ENCODE measurements at regions not wholly inside any gene's neighbourhood (a gene's known extent, or its start where the extent isn't known, plus 50 kb on each side); places are given as distances from the start of the nearest gene placed in this dataset.
"Not testable (repeated sequence)": the region's sequence is repeated elsewhere in the genome, so short reads cannot be mapped to it uniquely, and the experiment has no call there.

GRCh38 chr5:155655569-155655968 is 642.0 kb downstream of the KIF4B start:
- Histone ChIP-seq H3K27me3 (no peaks in the 10 kb centered on the region), H3K36me3 (no peaks in the 10 kb centered on the region), H3K4me3 (no peak overlapping the region), H3K9me3 (no peaks in the 10 kb centered on the region), H3K27ac (no peak overlapping the region), H3K4me1 (no peaks in the 10 kb centered on the region)
- no peak for DNase-seq (ENCODE audit: low spot score in 2 of 2)
- intact Hi-C loops (cut with DNase I; ENCODE audit: low total_unique reads): no loop called here
- TF ChIP-seq POLR2AphosphoS5 (IDR thresholded peaks at IDR 0.05) (no peak), POLR2A (IDR thresholded peaks at IDR 0.05) (no peak)
- TF ChIP-seq, protein P1, sequence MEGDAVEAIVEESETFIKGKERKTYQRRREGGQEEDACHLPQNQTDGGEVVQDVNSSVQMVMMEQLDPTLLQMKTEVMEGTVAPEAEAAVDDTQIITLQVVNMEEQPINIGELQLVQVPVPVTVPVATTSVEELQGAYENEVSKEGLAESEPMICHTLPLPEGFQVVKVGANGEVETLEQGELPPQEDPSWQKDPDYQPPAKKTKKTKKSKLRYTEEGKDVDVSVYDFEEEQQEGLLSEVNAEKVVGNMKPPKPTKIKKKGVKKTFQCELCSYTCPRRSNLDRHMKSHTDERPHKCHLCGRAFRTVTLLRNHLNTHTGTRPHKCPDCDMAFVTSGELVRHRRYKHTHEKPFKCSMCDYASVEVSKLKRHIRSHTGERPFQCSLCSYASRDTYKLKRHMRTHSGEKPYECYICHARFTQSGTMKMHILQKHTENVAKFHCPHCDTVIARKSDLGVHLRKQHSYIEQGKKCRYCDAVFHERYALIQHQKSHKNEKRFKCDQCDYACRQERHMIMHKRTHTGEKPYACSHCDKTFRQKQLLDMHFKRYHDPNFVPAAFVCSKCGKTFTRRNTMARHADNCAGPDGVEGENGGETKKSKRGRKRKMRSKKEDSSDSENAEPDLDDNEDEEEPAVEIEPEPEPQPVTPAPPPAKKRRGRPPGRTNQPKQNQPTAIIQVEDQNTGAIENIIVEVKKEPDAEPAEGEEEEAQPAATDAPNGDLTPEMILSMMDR (IDR thresholded peaks at IDR 0.05): no peak

- DNase-seq (ENCODE audit: low spot score in 2 of 2): no peak
- no peak overlapping the region for H3K4me3 ChIP-seq
- no peaks in the 10 kb centered on the region for H3K27me3 ChIP-seq
- H3K36me3 ChIP-seq: no peaks in the 10 kb centered on the region
- intact Hi-C loops (cut with DNase I; ENCODE audit: low total_unique reads): no loop called here
- H3K9me3 ChIP-seq: no peaks in the 10 kb centered on the region
- no peak overlapping the region for H3K27ac ChIP-seq
- TF ChIP-seq POLR2AphosphoS5 (IDR thresholded peaks at IDR 0.05) (no peak), POLR2A (IDR thresholded peaks at IDR 0.05) (no peak)
- TF ChIP-seq, protein P1 (IDR thresholded peaks at IDR 0.05): no peak
- no peaks in the 10 kb centered on the region for H3K4me1 ChIP-seq
These were observed 648.3 kb downstream of the KIF4B start for GRCh38 chr5:155661859-155662258.

DNA sequence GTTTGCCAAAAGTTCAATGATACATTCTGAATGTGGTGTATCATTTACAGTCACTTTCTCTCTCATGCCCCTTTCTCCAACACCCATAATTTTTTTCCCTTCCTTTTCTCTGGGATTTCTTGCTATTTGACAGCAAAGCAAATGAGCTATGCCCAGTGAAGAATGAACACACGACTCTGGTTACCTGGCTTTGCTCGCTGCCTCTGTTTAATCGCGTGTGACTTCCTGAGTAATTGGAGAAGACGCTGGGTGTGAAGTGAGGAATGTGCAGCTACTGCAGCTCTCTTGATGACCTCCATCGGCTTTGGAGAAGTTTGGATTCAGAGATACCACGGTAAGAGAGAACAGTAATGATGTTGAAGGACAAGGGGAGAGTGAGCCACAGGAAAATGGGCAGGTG is 651.8 kb downstream of the KIF4B start:
- Histone ChIP-seq H3K4me3 (no peak overlapping the region), H3K27me3 (no peaks in the 10 kb centered on the region), H3K4me1 (no peaks in the 10 kb centered on the region), H3K36me3 (no peaks in the 10 kb centered on the region), H3K9me3 (no peaks in the 10 kb centered on the region), H3K27ac (no peak overlapping the region)
- TF ChIP-seq, protein P1 (IDR thresholded peaks at IDR 0.05): no peak
- TF ChIP-seq POLR2AphosphoS5 (IDR thresholded peaks at IDR 0.05) (no peak), POLR2A (IDR thresholded peaks at IDR 0.05) (no peak)
- intact Hi-C loops (cut with DNase I; ENCODE audit: low total_unique reads): no loop called here
- DNase-seq (ENCODE audit: low spot score in 2 of 2): no peak

- DNase-seq (ENCODE audit: low spot score in 2 of 2); H3K27ac ChIP-seq: not testable (repeated sequence)
These were observed 655.0 kb upstream of the SGCD start for GRCh38 chr5:155672001-155672400.

DNA sequence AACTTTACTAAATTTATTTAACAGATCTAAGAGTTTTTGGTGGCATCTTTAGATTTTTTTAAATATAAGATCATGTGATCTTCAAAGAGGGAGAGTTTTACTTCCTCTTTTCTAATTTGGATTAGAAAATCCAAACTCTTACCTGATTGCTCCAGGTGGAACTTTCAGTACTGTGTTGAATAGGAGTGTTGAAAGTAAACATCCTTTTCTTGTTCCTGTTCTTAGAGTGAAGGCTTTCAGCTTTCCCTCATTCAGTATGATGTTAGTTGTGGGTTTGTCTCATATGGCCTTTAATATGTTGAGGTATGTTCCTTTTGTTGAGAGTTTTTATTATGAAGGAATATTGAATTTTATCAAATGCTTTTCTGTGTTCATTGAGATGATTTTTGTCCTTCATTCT is 650.0 kb upstream of the SGCD start:
- H3K4me3 ChIP-seq: no peak overlapping the region
- intact Hi-C loops (cut with DNase I; ENCODE audit: low total_unique reads): no loop called here
- TF ChIP-seq POLR2AphosphoS5 (IDR thresholded peaks at IDR 0.05) (no peak), POLR2A (IDR thresholded peaks at IDR 0.05) (no peak)
- TF ChIP-seq, protein P1 (IDR thresholded peaks at IDR 0.05): no peak
- no peaks in the 10 kb centered on the region for H3K4me1 ChIP-seq
- no peak overlapping the region for H3K27ac ChIP-seq
- DNase-seq (ENCODE audit: low spot score in 2 of 2): no peak
- H3K27me3 ChIP-seq: no peaks in the 10 kb centered on the region
- H3K36me3 ChIP-seq: no peaks in the 10 kb centered on the region
- peaks cover 0 to 20% of the 10 kb centered on the region in 2 donors for H3K9me3 ChIP-seq

More at GRCh38 chr5:155672001-155672400, 655.0 kb upstream of the SGCD start:
- peaks cover 0 to 11% of the 10 kb centered on the region in 2 donors for H3K9me3 ChIP-seq
- H3K27me3 ChIP-seq; H3K4me1 ChIP-seq; H3K4me3 ChIP-seq; intact Hi-C loops (cut with DNase I; ENCODE audit: low total_unique reads); H3K36me3 ChIP-seq: not testable (repeated sequence)

DNA sequence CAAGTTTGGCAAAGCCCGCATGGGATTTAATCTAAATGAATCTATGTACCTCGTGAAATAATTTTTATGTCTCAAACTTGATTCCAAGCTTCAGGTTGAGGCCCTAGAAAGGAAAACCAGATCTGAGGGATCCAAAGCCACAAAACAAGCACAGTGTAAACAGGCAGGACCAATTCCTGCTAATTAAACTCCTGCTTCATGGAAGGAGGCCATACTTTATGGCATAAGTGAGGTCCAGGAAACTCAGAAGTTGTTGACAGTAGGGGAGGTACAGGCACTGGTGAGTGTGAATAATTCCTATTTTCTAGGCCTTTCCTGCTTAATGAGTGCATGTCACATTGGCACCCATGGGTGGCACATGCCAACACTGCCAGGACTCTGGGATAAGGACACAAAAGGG is 648.6 kb upstream of the SGCD start:
- no peak for DNase-seq (ENCODE audit: low spot score in 2 of 2)
- TF ChIP-seq POLR2AphosphoS5 (IDR thresholded peaks at IDR 0.05) (no peak), POLR2A (IDR thresholded peaks at IDR 0.05) (no peak)
- TF ChIP-seq, protein P1 (IDR thresholded peaks at IDR 0.05): no peak
- Histone ChIP-seq H3K27me3 (no peaks in the 10 kb centered on the region), H3K27ac (no peak overlapping the region), H3K9me3 (peaks cover 0 to 22% of the 10 kb centered on the region in 2 donors), H3K36me3 (no peaks in the 10 kb centered on the region), H3K4me1 (no peaks in the 10 kb centered on the region), H3K4me3 (no peak overlapping the region)
- intact Hi-C loops (cut with DNase I; ENCODE audit: low total_unique reads): no loop called here
